ENCODE measurements at regions not wholly inside any gene's neighbourhood (a gene's known extent, or its start where the extent isn't known, plus 50 kb on each side); places are given as distances from the start of the nearest gene placed in this dataset.

DNA sequence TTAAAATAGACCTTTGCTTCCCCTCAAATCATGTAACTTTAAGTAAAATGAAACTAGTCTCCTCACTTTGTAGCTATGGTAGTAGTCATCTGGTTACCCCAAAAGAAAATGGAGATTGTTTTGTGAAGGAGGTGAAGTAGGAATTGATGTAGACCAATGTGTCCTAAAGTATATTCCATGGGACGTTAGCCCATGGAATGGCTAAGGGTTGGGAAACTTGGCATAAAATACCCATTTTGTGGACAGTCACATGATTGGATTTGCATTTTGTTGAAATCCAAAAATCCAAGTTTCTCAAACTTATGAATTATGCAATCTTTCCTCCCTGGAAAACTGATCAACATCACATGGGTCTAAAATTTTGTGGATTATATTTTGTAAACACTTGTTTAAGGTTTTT is 290.6 kb downstream of the OSTF1 start:
- no peak for TF ChIP-seq EP300 (IDR thresholded peaks at IDR 0.05; ENCODE audit: borderline replicate concordance)
- TF ChIP-seq CREB1 (IDR thresholded peaks at IDR 0.05; ENCODE audit: low read depth) = no peak
- no peak for TF ChIP-seq YY1 (IDR thresholded peaks at IDR 0.05; ENCODE audit: low read depth)
- TF ChIP-seq ZBTB7A (IDR thresholded peaks at IDR 0.05; ENCODE audit: low read depth) = no peak
- no peak for TF ChIP-seq TCF12 (IDR thresholded peaks at IDR 0.05; ENCODE audit: low read depth)
- TF ChIP-seq, protein P1, sequence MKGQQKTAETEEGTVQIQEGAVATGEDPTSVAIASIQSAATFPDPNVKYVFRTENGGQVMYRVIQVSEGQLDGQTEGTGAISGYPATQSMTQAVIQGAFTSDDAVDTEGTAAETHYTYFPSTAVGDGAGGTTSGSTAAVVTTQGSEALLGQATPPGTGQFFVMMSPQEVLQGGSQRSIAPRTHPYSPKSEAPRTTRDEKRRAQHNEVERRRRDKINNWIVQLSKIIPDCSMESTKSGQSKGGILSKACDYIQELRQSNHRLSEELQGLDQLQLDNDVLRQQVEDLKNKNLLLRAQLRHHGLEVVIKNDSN (IDR thresholded peaks at IDR 0.05) = no peak
- TF ChIP-seq, protein P2, sequence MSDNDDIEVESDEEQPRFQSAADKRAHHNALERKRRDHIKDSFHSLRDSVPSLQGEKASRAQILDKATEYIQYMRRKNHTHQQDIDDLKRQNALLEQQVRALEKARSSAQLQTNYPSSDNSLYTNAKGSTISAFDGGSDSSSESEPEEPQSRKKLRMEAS (IDR thresholded peaks at IDR 0.05) = no peak
- no peak for TF ChIP-seq TAF1 (IDR thresholded peaks at IDR 0.05; ENCODE audit: low read depth)
- no peak for TF ChIP-seq CEBPB (IDR thresholded peaks at IDR 0.05)
- TF ChIP-seq, protein P3, sequence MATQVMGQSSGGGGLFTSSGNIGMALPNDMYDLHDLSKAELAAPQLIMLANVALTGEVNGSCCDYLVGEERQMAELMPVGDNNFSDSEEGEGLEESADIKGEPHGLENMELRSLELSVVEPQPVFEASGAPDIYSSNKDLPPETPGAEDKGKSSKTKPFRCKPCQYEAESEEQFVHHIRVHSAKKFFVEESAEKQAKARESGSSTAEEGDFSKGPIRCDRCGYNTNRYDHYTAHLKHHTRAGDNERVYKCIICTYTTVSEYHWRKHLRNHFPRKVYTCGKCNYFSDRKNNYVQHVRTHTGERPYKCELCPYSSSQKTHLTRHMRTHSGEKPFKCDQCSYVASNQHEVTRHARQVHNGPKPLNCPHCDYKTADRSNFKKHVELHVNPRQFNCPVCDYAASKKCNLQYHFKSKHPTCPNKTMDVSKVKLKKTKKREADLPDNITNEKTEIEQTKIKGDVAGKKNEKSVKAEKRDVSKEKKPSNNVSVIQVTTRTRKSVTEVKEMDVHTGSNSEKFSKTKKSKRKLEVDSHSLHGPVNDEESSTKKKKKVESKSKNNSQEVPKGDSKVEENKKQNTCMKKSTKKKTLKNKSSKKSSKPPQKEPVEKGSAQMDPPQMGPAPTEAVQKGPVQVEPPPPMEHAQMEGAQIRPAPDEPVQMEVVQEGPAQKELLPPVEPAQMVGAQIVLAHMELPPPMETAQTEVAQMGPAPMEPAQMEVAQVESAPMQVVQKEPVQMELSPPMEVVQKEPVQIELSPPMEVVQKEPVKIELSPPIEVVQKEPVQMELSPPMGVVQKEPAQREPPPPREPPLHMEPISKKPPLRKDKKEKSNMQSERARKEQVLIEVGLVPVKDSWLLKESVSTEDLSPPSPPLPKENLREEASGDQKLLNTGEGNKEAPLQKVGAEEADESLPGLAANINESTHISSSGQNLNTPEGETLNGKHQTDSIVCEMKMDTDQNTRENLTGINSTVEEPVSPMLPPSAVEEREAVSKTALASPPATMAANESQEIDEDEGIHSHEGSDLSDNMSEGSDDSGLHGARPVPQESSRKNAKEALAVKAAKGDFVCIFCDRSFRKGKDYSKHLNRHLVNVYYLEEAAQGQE (IDR thresholded peaks at IDR 0.05; ENCODE audit: low read depth) = no peak

All from Ishikawa (cell line).